Ascending aorta (tissue), 2 donors: ENCODE measurements at regions not wholly inside any gene's neighbourhood (a gene's known extent, or its start where the extent isn't known, plus 50 kb on each side); places are given as distances from the start of the nearest gene placed in this dataset.
A peak's percentile ranks its signal among the peaks of the same experiment; 100 is the strongest.
"Not testable (repeated sequence)": the region's sequence is repeated elsewhere in the genome, so short reads cannot be mapped to it uniquely, and the experiment has no call there.

ENCODE experiments used
- DNase-seq, 2 donors: peaks; one replicate each; pipeline ENCODE4 v3.0.0-alpha.2; 2019; ENCODE audit warnings: low spot score in 2 of 2
- H3K27ac ChIP-seq, 2 donors: fragments of 200-600 bp; sonication (generic); one replicate each; pipeline ENCODE4 v1.5.1; 2016 to 2017; ENCODE audit warnings: mild to moderate bottlenecking in 1 of 2
- H3K27me3 ChIP-seq: fragments of 200-600 bp; sonication (generic); one replicate; pipeline ENCODE4 v1.5.1; 2017
- H3K36me3 ChIP-seq, 2 donors: fragments of 200-600 bp; sonication (generic); one replicate each; pipeline ENCODE4 v1.5.1; 2016
- H3K4me1 ChIP-seq, 2 donors: fragments of 200-600 bp; sonication (generic); one replicate each; pipeline ENCODE4 v1.5.1; 2016 to 2017; ENCODE audit warnings: mild to moderate bottlenecking in 1 of 2
- H3K4me3 ChIP-seq, 2 donors: fragments of 200-600 bp; sonication (generic); one replicate each; pipeline ENCODE4 v1.5.1; 2016 to 2017; ENCODE audit warnings: mild to moderate bottlenecking in 1 of 2
- H3K9me3 ChIP-seq, 2 donors: fragments of 200-600 bp; sonication (generic); one replicate each; pipeline ENCODE4 v1.5.1; 2016
- intact Hi-C: fragments of 100-400 bp; cut with DNase I; formaldehyde crosslinking; loops from one replicate; pipeline ENCODE4 v1.15.1; 2023
- TF ChIP-seq, protein P1 (sequence below), 3 experiments: fragments of 200-600 bp in 2 of 3; fragments of 450-650 bp in 1 of 3; sonication (generic) in 2 of 3; IDR thresholded peaks; one replicate each; pipeline ENCODE4 v1.5.1; 2016 to 2019; ENCODE audit warnings: antibody characterized with exemption in 3 of 3, mild to moderate bottlenecking in 1 of 3, moderate library complexity in 1 of 3

GRCh38 chr7:3138997-3139396 is 95.3 kb upstream of the CARD11 start:
- peak in 1 of 2 donors; percentile 45 for DNase-seq
- TF ChIP-seq, protein P1, sequence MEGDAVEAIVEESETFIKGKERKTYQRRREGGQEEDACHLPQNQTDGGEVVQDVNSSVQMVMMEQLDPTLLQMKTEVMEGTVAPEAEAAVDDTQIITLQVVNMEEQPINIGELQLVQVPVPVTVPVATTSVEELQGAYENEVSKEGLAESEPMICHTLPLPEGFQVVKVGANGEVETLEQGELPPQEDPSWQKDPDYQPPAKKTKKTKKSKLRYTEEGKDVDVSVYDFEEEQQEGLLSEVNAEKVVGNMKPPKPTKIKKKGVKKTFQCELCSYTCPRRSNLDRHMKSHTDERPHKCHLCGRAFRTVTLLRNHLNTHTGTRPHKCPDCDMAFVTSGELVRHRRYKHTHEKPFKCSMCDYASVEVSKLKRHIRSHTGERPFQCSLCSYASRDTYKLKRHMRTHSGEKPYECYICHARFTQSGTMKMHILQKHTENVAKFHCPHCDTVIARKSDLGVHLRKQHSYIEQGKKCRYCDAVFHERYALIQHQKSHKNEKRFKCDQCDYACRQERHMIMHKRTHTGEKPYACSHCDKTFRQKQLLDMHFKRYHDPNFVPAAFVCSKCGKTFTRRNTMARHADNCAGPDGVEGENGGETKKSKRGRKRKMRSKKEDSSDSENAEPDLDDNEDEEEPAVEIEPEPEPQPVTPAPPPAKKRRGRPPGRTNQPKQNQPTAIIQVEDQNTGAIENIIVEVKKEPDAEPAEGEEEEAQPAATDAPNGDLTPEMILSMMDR (IDR thresholded peaks at IDR 0.05), result no peak
- Histone ChIP-seq H3K4me3 (no peak overlapping the region), H3K36me3 (no peaks in the 10 kb centered on the region), H3K4me1 (no peaks in the 10 kb centered on the region), H3K27ac (no peak overlapping the region), H3K27me3 (no peaks in the 10 kb centered on the region), H3K9me3 (no peaks in the 10 kb centered on the region)
- intact Hi-C loops, result no loop called here

DNA sequence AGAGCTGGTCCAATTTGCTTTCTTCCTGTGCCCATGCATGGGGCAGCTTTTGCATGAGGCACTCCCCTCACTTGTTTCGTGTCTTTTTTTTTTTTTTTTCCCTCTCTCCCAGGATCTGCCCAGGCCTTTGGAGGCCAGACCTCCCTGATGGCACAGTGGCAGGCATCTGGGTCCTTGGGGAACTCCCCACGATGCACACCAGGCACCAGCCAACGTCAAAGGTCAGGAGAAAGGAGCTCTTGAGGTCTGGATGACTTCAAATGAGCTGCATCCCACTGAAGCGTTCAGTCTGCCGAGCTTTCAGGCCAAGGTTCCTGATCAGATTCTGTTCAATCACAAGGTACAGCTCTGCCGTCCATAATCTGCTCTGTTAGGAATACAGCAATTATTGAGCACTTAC is 97.2 kb upstream of the CARD11 start:
- no peaks in the 10 kb centered on the region for H3K27me3 ChIP-seq
- H3K4me1 ChIP-seq, result no peaks in the 10 kb centered on the region
- no peak for DNase-seq

GRCh38 chr7:3141326-3141725 is 97.7 kb upstream of the CARD11 start:
- intact Hi-C loops, result no loop called here

More for the DNA sequence above, 97.2 kb upstream of the CARD11 start:
- TF ChIP-seq, protein P1 (IDR thresholded peaks at IDR 0.05), result no peak
- H3K9me3 ChIP-seq, result no peaks in the 10 kb centered on the region
- H3K4me3 ChIP-seq, result no peak overlapping the region
- no peaks in the 10 kb centered on the region for H3K36me3 ChIP-seq
- intact Hi-C loops, result no loop called here
- H3K27ac ChIP-seq, result no peak overlapping the region

GRCh38 chr7:3143869-3144775 is 100.5 kb upstream of the CARD11 start:
- Histone ChIP-seq H3K4me3 (no peak overlapping the region), H3K4me1 (no peaks in the 10 kb centered on the region), H3K27me3 (no peaks in the 10 kb centered on the region), H3K9me3 (no peaks in the 10 kb centered on the region), H3K27ac (no peak overlapping the region), H3K36me3 (no peaks in the 10 kb centered on the region)
- DNase-seq, result no peak
- TF ChIP-seq, protein P1 (IDR thresholded peaks at IDR 0.05), result no peak
- intact Hi-C loops, result no loop called here

More at GRCh38 chr7:3141326-3141725, 97.7 kb upstream of the CARD11 start:
- Histone ChIP-seq H3K9me3 (no peaks in the 10 kb centered on the region), H3K36me3 (no peaks in the 10 kb centered on the region), H3K27ac (no peak overlapping the region), H3K4me3 (no peak overlapping the region), H3K27me3 (no peaks in the 10 kb centered on the region), H3K4me1 (no peaks in the 10 kb centered on the region)
- TF ChIP-seq, protein P1 (IDR thresholded peaks at IDR 0.05), result no peak
- DNase-seq, result no peak

GRCh38 chr7:3144776-3145125 is 101.1 kb upstream of the CARD11 start:
- peak in 1 of 2 donors; percentile 53 for DNase-seq
- H3K27me3 ChIP-seq, H3K4me1 ChIP-seq, H3K36me3 ChIP-seq, H3K27ac ChIP-seq, H3K9me3 ChIP-seq, H3K4me3 ChIP-seq, intact Hi-C loops: not testable (repeated sequence)

GRCh38 chr7:3146571-3147226 is 103.0 kb upstream of the CARD11 start:
- Histone ChIP-seq H3K4me3 (no peak overlapping the region), H3K9me3 (no peaks in the 10 kb centered on the region), H3K36me3 (no peaks in the 10 kb centered on the region), H3K27ac (no peak overlapping the region), H3K4me1 (no peaks in the 10 kb centered on the region), H3K27me3 (no peaks in the 10 kb centered on the region)
- DNase-seq, result peak in 1 of 2 donors; percentile 52
- intact Hi-C loops, result no loop called here
- TF ChIP-seq, protein P1 (IDR thresholded peaks at IDR 0.05), result no peak

DNA sequence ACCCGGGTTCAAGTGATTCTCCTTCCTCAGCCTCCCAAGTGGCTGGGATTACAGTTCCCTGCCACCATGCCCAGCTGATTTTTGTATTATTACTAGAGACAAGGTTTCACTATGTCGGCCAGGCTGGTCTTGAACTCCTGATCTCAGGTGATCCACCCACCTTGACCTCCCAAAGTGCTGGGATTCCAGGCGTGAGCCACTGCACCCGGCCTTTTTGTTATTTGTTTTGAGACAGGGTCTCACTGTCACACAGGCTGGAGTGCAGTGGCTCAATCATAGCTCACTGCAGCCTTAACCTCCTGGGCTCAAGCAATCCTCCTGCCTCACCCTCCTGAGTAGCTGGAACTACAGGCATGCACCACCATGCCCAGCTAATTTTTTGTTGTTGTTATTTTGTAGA is 104.8 kb upstream of the CARD11 start:
- H3K36me3 ChIP-seq, DNase-seq, H3K4me3 ChIP-seq, intact Hi-C loops, H3K27me3 ChIP-seq, H3K4me1 ChIP-seq, H3K9me3 ChIP-seq, H3K27ac ChIP-seq: not testable (repeated sequence)
